Keratinocyte (primary cell): ENCODE measurements at regions not wholly inside any gene's neighbourhood (a gene's known extent, or its start where the extent isn't known, plus 50 kb on each side); places are given as distances from the start of the nearest gene placed in this dataset.

Source experiments
- DNase-seq: peaks from one replicate; pipeline ENCODE4 v3.0.0-alpha.2; 2011; ENCODE audit warnings: low read depth, missing footprints, low spot score
- FAIRE-seq: peaks from 2 replicates; lab custom pipeline; 2011; peaks lifted over from hg19 to GRCh38; lab: Jason Lieb, UNC
- H2AFZ ChIP-seq: 2 replicates; pipeline ENCODE4 v1.6.0; 2012; ENCODE audit warnings: low read length, control low read depth, inconsistent platforms; ENCODE audit not compliant: control insufficient read depth
- H3K27ac ChIP-seq: 2 replicates; pipeline ENCODE4 v1.5.1; 2011; ENCODE audit warnings: low read length; ENCODE audit not compliant: control insufficient read depth, insufficient read depth
- H3K27me3 ChIP-seq: 3 replicates; pipeline ENCODE4 v1.6.0; 2011; ENCODE audit warnings: low read length; ENCODE audit not compliant: control insufficient read depth, insufficient read depth; ENCODE audit errors: extremely low read depth
- H3K36me3 ChIP-seq, 2 experiments: 2 replicates in 1 of 2; 3 replicates in 1 of 2; pipeline ENCODE4 v1.5.1; 2011; ENCODE audit warnings: low read length in 2 of 2, mild to moderate bottlenecking in 1 of 2; ENCODE audit not compliant: control insufficient read depth in 2 of 2, insufficient read depth in 2 of 2; ENCODE audit errors: extremely low read depth in 1 of 2
- H3K4me1 ChIP-seq: 3 replicates; pipeline ENCODE4 v1.5.1; 2011; ENCODE audit warnings: low read length; ENCODE audit not compliant: control insufficient read depth, insufficient read depth; ENCODE audit errors: extremely low read depth
- H3K4me2 ChIP-seq: 3 replicates; pipeline ENCODE4 v1.6.0; 2011; ENCODE audit warnings: low read depth, low read length; ENCODE audit not compliant: control insufficient read depth, insufficient read depth; ENCODE audit errors: extremely low read depth
- H3K4me3 ChIP-seq, 3 experiments: fragments of 200-600 bp in 1 of 3; sonication (generic) in 1 of 3; 2 replicates in 2 of 3; 3 replicates in 1 of 3; pipeline ENCODE4 v1.5.1; 2011 to 2016; ENCODE audit warnings: low read length in 3 of 3, mild to moderate bottlenecking in 3 of 3, control low read depth in 2 of 3, inconsistent platforms in 1 of 3, low read depth in 1 of 3, mixed read lengths in 1 of 3, mixed run types in 1 of 3, moderate library complexity in 1 of 3; ENCODE audit not compliant: control insufficient read depth in 2 of 3, insufficient read depth in 2 of 3; ENCODE audit errors: extremely low read depth in 1 of 3
- H3K79me2 ChIP-seq: 2 replicates; pipeline ENCODE4 v1.6.0; 2012; ENCODE audit warnings: low read length; ENCODE audit not compliant: control insufficient read depth, insufficient read depth
- H3K9ac ChIP-seq: 3 replicates; pipeline ENCODE4 v1.6.0; 2011; ENCODE audit warnings: low read length; ENCODE audit not compliant: control insufficient read depth, insufficient read depth; ENCODE audit errors: extremely low read depth
- H3K9me1 ChIP-seq: 3 replicates; pipeline ENCODE4 v1.6.0; 2011; ENCODE audit warnings: low read length; ENCODE audit not compliant: control insufficient read depth, insufficient read depth; ENCODE audit errors: extremely low read depth
- H3K9me3 ChIP-seq: 2 replicates; pipeline ENCODE4 v1.5.1; 2012; ENCODE audit warnings: low read depth, low read length; ENCODE audit not compliant: control insufficient read depth
- H4K20me1 ChIP-seq: 3 replicates; pipeline ENCODE4 v1.6.0; 2011; ENCODE audit warnings: low read length; ENCODE audit not compliant: control insufficient read depth, insufficient read depth; ENCODE audit errors: extremely low read depth
- EZH2 ChIP-seq: IDR thresholded peaks from one replicate; pipeline ENCODE4 v1.6.1; 2012; ENCODE audit warnings: inconsistent platforms, mild to moderate bottlenecking, low read length, moderate library complexity
- dilution Hi-C: fragments of 300-500 bp; cut with MboI; formaldehyde crosslinking; loops from one replicate; pipeline ENCODE4 v1.7.0; 2020; ENCODE audit warnings: low sequenced_read_pairs; ENCODE audit not compliant: extremely low pct_ligation_motif_present
- TF ChIP-seq, protein P1 (sequence below), 3 experiments: IDR thresholded peaks in 1 of 3; conservative IDR thresholded peaks in 1 of 3; optimal IDR thresholded peaks in 1 of 3; 2 replicates in 2 of 3; 3 replicates in 1 of 3; pipeline versions ENCODE3 to v1.5.1; 2011; ENCODE audit warnings: low read length in 3 of 3, mild to moderate bottlenecking in 3 of 3, moderate library complexity in 2 of 3, control low read depth in 1 of 3, inconsistent platforms in 1 of 3; ENCODE audit not compliant: insufficient read depth in 2 of 3; ENCODE audit errors: extremely low read depth in 1 of 3

GRCh38 chr7:46387646-46388045 lies 466.6 kb upstream of the IGFBP3 start:
- Histone ChIP-seq H3K36me3 (no peaks in the 10 kb centered on the region), H3K4me1 (peaks cover 7% of the 10 kb centered on the region), H3K79me2 (no peaks in the 10 kb centered on the region), H3K27ac (no peak overlapping the region), H3K9me3 (no peaks in the 10 kb centered on the region), H3K4me3 (no peak overlapping the region), H3K9me1 (no peaks in the 10 kb centered on the region), H3K27me3 (no peaks in the 10 kb centered on the region), H4K20me1 (no peaks in the 10 kb centered on the region), H3K9ac (no peak overlapping the region), H3K4me2 (no peak overlapping the region), H2AFZ (no peak overlapping the region)
- no peak for DNase-seq
- dilution Hi-C loops = no loop called here
- no peak for FAIRE-seq
- TF ChIP-seq EZH2 = no peak
- TF ChIP-seq, protein P1, sequence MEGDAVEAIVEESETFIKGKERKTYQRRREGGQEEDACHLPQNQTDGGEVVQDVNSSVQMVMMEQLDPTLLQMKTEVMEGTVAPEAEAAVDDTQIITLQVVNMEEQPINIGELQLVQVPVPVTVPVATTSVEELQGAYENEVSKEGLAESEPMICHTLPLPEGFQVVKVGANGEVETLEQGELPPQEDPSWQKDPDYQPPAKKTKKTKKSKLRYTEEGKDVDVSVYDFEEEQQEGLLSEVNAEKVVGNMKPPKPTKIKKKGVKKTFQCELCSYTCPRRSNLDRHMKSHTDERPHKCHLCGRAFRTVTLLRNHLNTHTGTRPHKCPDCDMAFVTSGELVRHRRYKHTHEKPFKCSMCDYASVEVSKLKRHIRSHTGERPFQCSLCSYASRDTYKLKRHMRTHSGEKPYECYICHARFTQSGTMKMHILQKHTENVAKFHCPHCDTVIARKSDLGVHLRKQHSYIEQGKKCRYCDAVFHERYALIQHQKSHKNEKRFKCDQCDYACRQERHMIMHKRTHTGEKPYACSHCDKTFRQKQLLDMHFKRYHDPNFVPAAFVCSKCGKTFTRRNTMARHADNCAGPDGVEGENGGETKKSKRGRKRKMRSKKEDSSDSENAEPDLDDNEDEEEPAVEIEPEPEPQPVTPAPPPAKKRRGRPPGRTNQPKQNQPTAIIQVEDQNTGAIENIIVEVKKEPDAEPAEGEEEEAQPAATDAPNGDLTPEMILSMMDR (optimal IDR thresholded peaks at IDR 0.05 in 1 of 3, IDR thresholded peaks at IDR 0.05 in 1 of 3, conservative IDR thresholded peaks at IDR 0.05 in 1 of 3; ENCODE audit: extremely low read depth in 1 of 3, insufficient read depth in 2 of 3, low read length in 3 of 3) = no peak

DNA sequence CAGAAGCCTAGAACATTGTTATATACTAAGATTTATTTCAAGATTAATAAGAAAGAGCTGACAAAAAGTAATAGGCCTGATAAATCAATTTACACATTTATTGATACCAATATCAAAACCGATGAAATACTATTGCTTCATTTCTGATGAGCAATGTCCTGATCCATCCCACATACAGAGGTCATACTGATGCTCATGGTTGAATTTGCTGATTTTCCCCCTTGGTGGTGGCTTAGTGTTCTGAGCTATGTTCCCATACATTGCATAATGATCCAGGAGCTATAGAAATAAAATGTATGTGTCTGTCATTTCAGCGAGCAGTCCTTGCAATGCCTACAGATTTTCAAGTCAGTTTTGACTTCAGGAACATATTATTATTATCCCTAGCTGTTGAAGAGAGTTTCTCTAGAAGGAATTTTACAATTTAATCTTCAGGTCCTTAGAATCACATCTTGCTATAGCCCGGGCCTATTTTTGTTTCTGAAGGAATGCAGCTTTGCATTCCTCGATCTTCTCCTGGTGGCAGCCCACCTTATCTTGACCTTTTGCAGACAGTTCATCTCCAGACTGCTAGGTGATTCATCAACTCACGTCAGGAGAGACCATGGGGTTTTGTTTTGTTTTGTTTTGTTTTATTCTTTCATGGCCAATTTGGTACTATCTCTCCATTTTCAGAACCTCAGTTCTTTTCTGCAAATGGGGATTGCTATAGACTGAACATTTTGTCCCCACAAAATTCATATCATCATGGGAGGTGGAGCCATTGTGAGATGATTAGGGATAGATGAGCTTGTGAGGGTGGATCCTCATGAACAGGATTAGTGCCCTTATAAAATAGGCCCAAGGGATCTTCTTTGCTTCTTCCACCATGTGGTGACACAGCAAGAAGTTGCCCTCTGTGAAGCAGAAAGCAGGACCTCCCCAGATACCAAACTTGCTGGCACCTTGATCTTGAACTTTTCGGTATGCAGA lies 465.6 kb upstream of the IGFBP3 start:
- Histone ChIP-seq H3K36me3 (no peaks in the 10 kb centered on the region), H3K27ac (no peak overlapping the region), H3K9me3 (no peaks in the 10 kb centered on the region), H3K4me2 (no peak overlapping the region), H3K4me1 (peaks cover 7% of the 10 kb centered on the region), H3K79me2 (no peaks in the 10 kb centered on the region), H3K9ac (no peak overlapping the region), H3K4me3 (no peak overlapping the region), H4K20me1 (no peaks in the 10 kb centered on the region), H3K9me1 (no peaks in the 10 kb centered on the region), H3K27me3 (no peaks in the 10 kb centered on the region), H2AFZ (no peak overlapping the region)
- FAIRE-seq (no peak), DNase-seq (no peak)
- dilution Hi-C loops = no loop called here
- TF ChIP-seq EZH2 = no peak
- TF ChIP-seq, protein P1 (optimal IDR thresholded peaks at IDR 0.05 in 1 of 3, IDR thresholded peaks at IDR 0.05 in 1 of 3, conservative IDR thresholded peaks at IDR 0.05 in 1 of 3; ENCODE audit: extremely low read depth in 1 of 3, insufficient read depth in 2 of 3, low read length in 3 of 3) = no peak
